K562 (cell line): ENCODE measurements at regions not wholly inside any gene's neighbourhood (a gene's known extent, or its start where the extent isn't known, plus 50 kb on each side); places are given as distances from the start of the nearest gene placed in this dataset.

ENCODE experiments used
- ATAC-seq: fragments of 200-7000 bp; cut with Tn5 transposase; 3 replicates; pipeline ENCODE4 v1.9.1; 2020; ENCODE audit warnings: moderate library complexity
- BruUV-seq: library from RNA; stranded (reverse); fragments of 400-500 nt; replicated peaks from 2 replicates; lab custom pipeline; 2021; lab: Mats Ljungman, UMichigan
- CTCF ChIA-PET: fragments of 300-600 bp; formaldehyde crosslinking; extraction: SDS; loops from one replicate; lab custom pipeline; 2021; ENCODE audit warnings: low intra/inter-chr PET ratio; lab: Yijun Ruan, JAX
- POLR2A ChIA-PET: fragments of 300-600, 350-650 bp; sonication (Branson Sonifier 250); formaldehyde crosslinking; extraction: SDS; loops from one replicate; lab custom pipeline; 2021; ENCODE audit warnings: antibody characterized with exemption, inconsistent platforms; lab: Yijun Ruan, JAX
- DNase-seq, 4 experiments: peaks; one replicate each; pipeline versions ENCODE4 v3.0.0 to v3.0.0-alpha.2; 2011 to 2018; ENCODE audit warnings: low spot score in 3 of 4, mixed read lengths in 3 of 4; ENCODE audit errors: extremely low read depth in 1 of 4
- FAIRE-seq: peaks from 2 replicates; lab custom pipeline; 2011; peaks lifted over from hg19 to GRCh38; lab: Jason Lieb, UNC
- H2AFZ ChIP-seq: 2 replicates; pipeline ENCODE4 v1.6.0; 2011; ENCODE audit warnings: low read depth, low read length, control low read depth, inconsistent platforms
- H3K27ac ChIP-seq: fragments of 200-600 bp; 3 replicates; pipeline ENCODE4 v1.8.0; 2011; ENCODE audit warnings: low read depth, mild to moderate bottlenecking, control low read depth, inconsistent platforms, low read length, moderate library complexity, mixed read lengths; ENCODE audit errors: extremely low read depth
- H3K27me3 ChIP-seq, 2 experiments: fragments of 300-600 bp in 1 of 2; 2 replicates in 1 of 2; 3 replicates in 1 of 2; pipeline versions ENCODE4 v1.6.0 to v1.8.0; 2011; ENCODE audit warnings: inconsistent platforms in 2 of 2, low read length in 2 of 2, mild to moderate bottlenecking in 1 of 2, mixed read lengths in 1 of 2, moderate library complexity in 1 of 2; ENCODE audit not compliant: control insufficient read depth in 2 of 2, insufficient read depth in 2 of 2
- H3K36me3 ChIP-seq: fragments of 300-600 bp; 3 replicates; pipeline ENCODE4 v1.8.0; 2011; ENCODE audit warnings: mild to moderate bottlenecking, low read length, inconsistent platforms; ENCODE audit not compliant: control insufficient read depth, insufficient read depth
- H3K4me1 ChIP-seq, 2 experiments: fragments of 200-600 bp in 1 of 2; replicated peaks in 1 of 2; 2 replicates in 1 of 2; 3 replicates in 1 of 2; pipeline versions ENCODE4 v1.5.1 to v1.8.0; 2011; ENCODE audit warnings: inconsistent platforms in 2 of 2, low read length in 2 of 2, mild to moderate bottlenecking in 1 of 2, mixed read lengths in 1 of 2, moderate library complexity in 1 of 2; ENCODE audit not compliant: control insufficient read depth in 2 of 2, insufficient read depth in 2 of 2
- H3K4me2 ChIP-seq: 2 replicates; pipeline ENCODE4 v1.6.1; 2011; ENCODE audit warnings: low read length, control low read depth, inconsistent platforms, mixed read lengths; ENCODE audit not compliant: insufficient read depth
- H3K4me3 ChIP-seq: fragments of 200-600 bp; sonication (generic), shearing (Covaris generic); 2 replicates; pipeline ENCODE4 v1.5.1; 2016; ENCODE audit warnings: control low read depth, inconsistent platforms
- H3K79me2 ChIP-seq: fragments of 200-600 bp; 3 replicates; pipeline ENCODE4 v1.8.0; 2011; ENCODE audit warnings: low read length, inconsistent platforms; ENCODE audit not compliant: control insufficient read depth, insufficient read depth
- H3K9ac ChIP-seq, 2 experiments: 2 replicates each; pipeline versions ENCODE4 v1.6.0 to v1.6.1; 2011; ENCODE audit warnings: low read depth in 2 of 2, low read length in 2 of 2, control low read depth in 1 of 2, inconsistent platforms in 1 of 2, mild to moderate bottlenecking in 1 of 2, mixed read lengths in 1 of 2; ENCODE audit not compliant: insufficient read depth in 1 of 2
- H3K9me1 ChIP-seq: one replicate; pipeline ENCODE4 v1.6.0; 2011; ENCODE audit warnings: inconsistent platforms, mild to moderate bottlenecking, low read length, moderate library complexity; ENCODE audit not compliant: control insufficient read depth, insufficient read depth
- H3K9me3 ChIP-seq: replicated peaks from 2 replicates; pipeline ENCODE4 v1.5.1; 2011; ENCODE audit warnings: low read depth, low read length, inconsistent platforms; ENCODE audit not compliant: control insufficient read depth, insufficient read depth
- H4K20me1 ChIP-seq: replicated peaks from 2 replicates; pipeline ENCODE4 v1.6.1; 2011; ENCODE audit warnings: low read length, inconsistent platforms, mixed read lengths; ENCODE audit not compliant: control insufficient read depth, insufficient read depth
- ATF6 ChIP-seq: sonication (generic); formaldehyde crosslinking; IDR thresholded peaks from 2 replicates; pipeline ENCODE4 v1.4.0; 2020; ENCODE audit warnings: mild to moderate bottlenecking, missing genetic modification reagents
- ELK3 ChIP-seq: fragments of 450-650 bp; formaldehyde crosslinking; IDR thresholded peaks from 2 replicates; pipeline ENCODE4 v1.4.0; 2020; ENCODE audit warnings: mild to moderate bottlenecking
- FIP1L1 ChIP-seq: fragments of 200-400 bp; formaldehyde crosslinking; IDR thresholded peaks from 2 replicates; pipeline ENCODE4 v1.6.1; 2018; ENCODE audit warnings: mild to moderate bottlenecking, low read depth, low read length; ENCODE audit not compliant: poor library complexity, severe bottlenecking
- GTF2A2 ChIP-seq: IDR thresholded peaks from 2 replicates; pipeline ENCODE4 v1.6.1; 2016; ENCODE audit warnings: mild to moderate bottlenecking, missing genetic modification characterization, missing compliant biosample characterization
- MTA3 ChIP-seq: fragments of 450-650 bp; formaldehyde crosslinking; IDR thresholded peaks from 2 replicates; pipeline ENCODE4 v1.6.1; 2017; ENCODE audit warnings: mild to moderate bottlenecking, borderline replicate concordance
- PHTF2 ChIP-seq: fragments of 250-450 bp; sonication (Bioruptor Pico); IDR thresholded peaks from 2 replicates; pipeline ENCODE4 v1.5.0; 2021; ENCODE audit warnings: mild to moderate bottlenecking
- POLR2AphosphoS2 ChIP-seq: IDR thresholded peaks from 2 replicates; pipeline ENCODE4 v1.6.1; 2012; ENCODE audit warnings: low read length, improper control_type of control experiment
- ZBTB12 ChIP-seq: fragments of 250-450 bp; sonication (Bioruptor Pico); IDR thresholded peaks from 2 replicates; pipeline ENCODE4 v1.4.0; 2020
- ZKSCAN8 ChIP-seq: fragments of 200-800 bp; sonication (Bioruptor generic); IDR thresholded peaks from 2 replicates; pipeline ENCODE4 v1.6.1; 2016; ENCODE audit warnings: missing genetic modification characterization, missing compliant biosample characterization
- ZNF3 ChIP-seq: fragments of 250-450 bp; sonication (Bioruptor Pico); IDR thresholded peaks from 2 replicates; pipeline ENCODE4 v1.5.0; 2021; ENCODE audit warnings: mild to moderate bottlenecking, moderate library complexity
- ZNF778 ChIP-seq: fragments of 450-650 bp; formaldehyde crosslinking; IDR thresholded peaks from 2 replicates; pipeline ENCODE4 v1.4.0; 2020; ENCODE audit warnings: mild to moderate bottlenecking, moderate library complexity
- WGBS: fragments of 100-300 bp; shearing (Covaris generic); methylation state at CpG from one replicate; pipeline ENCODE4 v1.1.6; 2016; ENCODE audit warnings: low coverage, mixed read lengths; ENCODE audit not compliant: insufficient coverage; ENCODE audit errors: missing lambda C conversion rate; 5-methylcytosine and 5-hydroxymethylcytosine counted together
- in situ Hi-C: fragments of 300-500 bp; cut with MboI; formaldehyde crosslinking; loops from 4 replicates; pipeline ENCODE4 v1.15.0; 2018; ENCODE audit warnings: inconsistent platforms, mixed read lengths
- intact Hi-C: fragments of 100-400 bp; cut with micrococcal nuclease; formaldehyde crosslinking; loops from 2 replicates; pipeline ENCODE4 v1.14.2; 2022

- Histone ChIP-seq H3K27me3 (no peaks in the 10 kb centered on the region), H3K9me3 (no peaks in the 10 kb centered on the region), H3K4me1 (0 out of 5 replicates have a peak, but pooled peaks cover 0 to 4% of the 10 kb centered on the region in 2 experiments), H2AFZ (no peak overlapping the region), H3K4me2 (no peak overlapping the region), H4K20me1 (no peaks in the 10 kb centered on the region), H3K9me1 (no peaks in the 10 kb centered on the region), H3K36me3 (no peaks in the 10 kb centered on the region; the same call in 2 of the 3 replicates), H3K9ac (no peak overlapping the region), H3K79me2 (no peaks in the 10 kb centered on the region), H3K27ac (no peak overlapping the region), H3K4me3 (no peak overlapping the region)
- no peak for TF ChIP-seq ELK3 (CRISPR knock-in tag)
- TF ChIP-seq MTA3 = no peak
- TF ChIP-seq ZNF3 = no peak
- no peak for TF ChIP-seq GTF2A2 (tag)
- no peak for TF ChIP-seq ATF6 (CRISPR knock-in tag)
- TF ChIP-seq POLR2AphosphoS2 = no peak
- TF ChIP-seq ZNF778 = no peak
- no peak for TF ChIP-seq PHTF2 (CRISPR knock-in tag)
- TF ChIP-seq ZBTB12 (CRISPR knock-in tag) = no peak
- TF ChIP-seq FIP1L1 = no peak
- no peak for TF ChIP-seq ZKSCAN8 (CRISPR knock-in tag)
- CTCF ChIA-PET = no interaction called here
- intact Hi-C loops (no loop called here), in situ Hi-C loops (no loop called here)
- WGBS = 56% methylated on average over 6 of the region's 6 CpGs
- ATAC-seq = no peak
- POLR2A ChIA-PET = no interaction called here
- DNase-seq = no peak
- no peak for FAIRE-seq
- no TSS peak for BruUV-seq
Measured at GRCh38 chr15:96102631-96103030, 227.9 kb upstream of the NR2F2 start.
